Myocyte (in vitro differentiated cells): ENCODE measurements at regions not wholly inside any gene's neighbourhood (a gene's known extent, or its start where the extent isn't known, plus 50 kb on each side); places are given as distances from the start of the nearest gene placed in this dataset.
"Not testable (repeated sequence)": the region's sequence is repeated elsewhere in the genome, so short reads cannot be mapped to it uniquely, and the experiment has no call there.

Experiments
- DNase-seq: peaks from one replicate; pipeline ENCODE4 v3.0.0-alpha.2; 2012; ENCODE audit warnings: low read depth

- no peak for DNase-seq
Measured at GRCh38 chr1:98292994-98293393, 368.5 kb upstream of the SNX7 start.

GRCh38 chr1:98289311-98289710 is 368.5 kb upstream of the DPYD start:
- DNase-seq = no peak

- DNase-seq = no peak
Measured at GRCh38 chr1:98288494-98288893, 367.7 kb upstream of the DPYD start.

DNA sequence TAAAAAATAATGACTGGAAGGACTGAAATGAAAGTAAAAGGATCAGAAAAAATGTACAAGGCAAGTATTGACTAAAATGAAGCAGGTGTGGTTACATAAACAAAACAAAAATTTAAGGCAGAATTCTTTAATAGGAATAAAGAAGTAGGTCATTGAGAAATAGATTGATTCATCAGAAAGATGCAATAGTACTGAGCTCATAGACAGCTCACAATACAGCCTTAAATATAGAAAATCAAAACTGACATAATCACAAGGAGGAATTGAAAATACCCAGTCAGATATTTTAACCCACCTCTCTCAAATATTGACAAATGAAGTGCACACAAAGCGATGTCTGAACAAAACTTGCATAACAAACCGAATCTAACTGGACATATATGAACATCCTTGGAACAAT is 366.8 kb upstream of the DPYD start:
- DNase-seq = no peak

GRCh38 chr1:98286656-98287055 is 365.8 kb upstream of the DPYD start:
- DNase-seq = no peak

- DNase-seq = not testable (repeated sequence)
Measured at GRCh38 chr1:98285286-98285685, 364.5 kb upstream of the DPYD start.

DNA sequence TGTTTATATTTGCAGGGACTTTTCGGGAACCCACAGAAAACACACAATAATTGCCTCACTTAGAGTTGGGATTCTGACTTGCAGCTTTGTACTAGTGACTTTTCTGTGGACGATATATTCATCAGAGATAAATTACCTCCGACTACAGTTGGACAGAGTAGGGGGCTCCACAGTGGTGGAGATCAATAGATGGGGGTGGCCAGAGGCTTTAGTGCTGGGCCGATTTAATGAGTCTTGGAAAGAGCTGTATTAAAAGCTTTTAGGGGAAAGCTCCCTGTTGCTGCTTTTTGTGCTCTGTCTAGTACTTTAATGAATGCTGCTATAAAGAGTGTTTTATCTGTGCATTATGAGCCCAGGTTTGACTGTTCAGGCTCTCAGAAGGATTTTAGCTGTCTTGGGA is 359.2 kb upstream of the DPYD start:
- DNase-seq = no peak

DNA sequence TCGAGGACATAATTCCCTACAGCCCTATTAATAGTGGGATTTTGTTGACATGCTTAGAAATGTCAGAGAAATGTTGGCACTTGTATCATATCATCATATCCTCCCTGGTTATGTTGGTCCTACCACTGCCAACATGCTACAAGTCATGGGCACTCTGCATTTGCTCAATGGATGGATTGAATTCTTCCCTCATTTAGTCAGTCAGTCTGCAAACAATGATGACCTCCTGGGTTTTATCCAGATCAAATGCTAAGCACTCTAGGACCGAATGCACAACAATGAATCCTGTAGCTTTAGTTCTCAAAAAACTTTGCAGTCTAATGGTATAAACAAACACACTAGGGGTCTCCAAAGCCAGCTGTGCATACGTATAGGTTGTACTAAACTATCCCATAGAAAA is 357.2 kb upstream of the DPYD start:
- DNase-seq = no peak

GRCh38 chr1:98277118-98277517 is 356.3 kb upstream of the DPYD start:
- DNase-seq = peak; percentile 24

DNA sequence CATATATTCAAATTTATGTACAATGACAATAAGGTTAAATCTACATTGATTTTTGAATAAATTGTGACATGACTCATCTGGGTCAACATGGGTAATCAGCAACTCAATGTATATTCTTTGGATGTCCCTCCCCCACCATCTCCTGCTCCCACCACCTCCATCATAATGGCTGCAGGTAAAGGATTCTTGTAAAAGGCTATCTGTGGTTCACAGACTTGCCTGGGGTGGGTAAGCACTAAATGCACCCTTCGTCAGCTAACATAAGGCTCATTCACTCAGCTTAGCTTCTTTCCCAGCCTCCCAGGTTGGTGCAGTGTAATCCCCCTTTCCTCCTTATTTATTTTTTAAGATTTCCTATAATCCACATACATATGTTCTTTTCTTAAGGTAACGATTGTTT is 355.7 kb upstream of the DPYD start:
- DNase-seq = no peak

GRCh38 chr1:98268316-98268715 is 347.5 kb upstream of the DPYD start:
- no peak for DNase-seq

DNA sequence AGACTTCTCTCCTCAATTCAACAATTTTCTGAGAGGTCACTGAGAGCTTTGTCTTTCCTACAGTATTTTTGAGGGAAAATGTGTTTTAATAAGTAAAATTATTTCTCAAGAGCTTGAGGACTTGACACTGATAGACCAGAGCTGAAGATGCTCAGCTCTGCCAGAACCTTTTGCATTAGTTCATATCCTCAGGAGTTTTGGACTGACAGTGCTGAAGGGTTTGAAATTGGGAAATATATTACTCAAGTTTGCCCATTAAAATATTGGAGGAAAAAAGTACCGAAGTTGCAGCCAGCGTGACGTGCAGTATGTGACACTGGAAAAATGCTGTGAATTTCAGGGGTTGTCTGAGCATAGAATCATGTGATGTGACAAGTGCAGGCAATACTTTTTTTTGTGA is 346.6 kb upstream of the DPYD start:
- DNase-seq = no peak

- DNase-seq = no peak
Measured at GRCh38 chr1:98264727-98265126, 343.9 kb upstream of the DPYD start.

DNA sequence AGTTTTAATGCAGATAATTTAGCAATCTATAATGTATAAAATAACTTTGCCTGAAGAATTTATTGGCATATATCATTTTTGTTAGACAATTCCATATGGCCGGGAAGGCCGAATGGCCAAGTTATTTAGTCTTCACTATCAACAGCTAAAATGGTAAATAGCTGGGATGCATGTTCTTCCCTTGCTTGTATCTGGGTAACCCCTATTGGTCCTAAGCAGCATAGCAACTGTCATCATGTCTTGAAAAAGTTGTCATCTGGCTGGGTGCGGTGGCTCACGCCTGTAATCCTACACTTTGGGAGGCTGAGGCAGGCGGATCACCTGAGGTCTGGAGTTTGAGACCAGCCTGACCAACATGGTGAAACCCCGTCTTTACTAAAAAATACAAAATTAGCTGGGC is 340.0 kb upstream of the DPYD start:
- no peak for DNase-seq

DNA sequence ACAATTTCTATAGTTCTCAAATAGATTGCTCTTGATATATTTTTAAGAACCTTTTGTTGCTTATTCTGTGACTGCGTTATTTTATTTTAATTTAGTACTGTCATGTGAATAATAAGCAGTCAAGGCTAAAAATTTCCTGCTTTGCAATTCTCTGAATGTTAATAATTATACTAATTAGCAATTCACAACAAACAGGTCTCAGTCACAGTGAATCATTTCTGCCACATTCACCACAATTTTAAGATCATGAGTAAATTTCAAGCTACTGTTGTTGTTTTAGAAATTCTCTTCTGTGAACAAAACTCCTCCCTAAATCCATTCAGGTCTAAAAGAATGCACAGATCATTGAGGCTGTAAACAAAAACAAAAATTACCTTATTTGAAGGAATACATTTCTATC is 339.6 kb upstream of the DPYD start:
- no peak for DNase-seq

DNA sequence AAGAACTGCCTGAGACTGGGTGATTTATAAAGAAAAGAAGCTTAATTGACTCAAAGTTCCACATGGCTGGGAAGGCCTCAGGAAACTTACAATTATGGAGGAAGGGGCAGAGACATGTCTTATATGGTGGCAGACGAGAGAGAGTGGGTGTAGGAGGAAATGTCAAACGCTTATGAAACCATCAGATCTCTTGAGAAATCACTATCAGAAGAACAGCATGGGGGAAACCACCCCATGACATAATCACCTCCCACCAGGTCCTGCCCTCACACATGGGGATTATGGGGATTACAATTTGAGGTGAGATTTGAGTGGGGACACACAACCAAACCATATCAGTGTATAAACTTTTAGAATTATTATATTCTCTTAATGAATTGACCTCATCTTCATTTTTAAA is 335.9 kb upstream of the DPYD start:
- DNase-seq = no peak

DNA sequence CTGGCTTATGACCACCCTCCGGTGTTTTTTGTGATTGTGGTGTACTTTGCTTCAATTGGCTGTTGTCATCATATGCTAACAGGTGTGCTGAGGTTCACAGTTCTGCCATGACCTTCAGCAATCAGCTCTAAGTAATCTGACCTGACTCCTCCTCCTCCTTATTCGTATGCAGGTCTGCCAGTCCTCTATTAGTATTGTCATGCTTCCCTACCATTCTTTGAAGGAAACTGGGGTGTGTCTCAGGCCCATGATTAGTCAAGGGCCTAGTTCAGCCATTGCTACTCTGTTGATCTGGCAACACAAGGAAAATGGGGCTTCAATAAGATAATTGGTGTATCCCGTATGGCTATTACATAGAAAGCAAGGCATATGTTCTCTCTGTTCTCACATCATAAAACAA is 332.3 kb upstream of the DPYD start:
- no peak for DNase-seq

GRCh38 chr1:98251497-98251896 is 330.7 kb upstream of the DPYD start:
- no peak for DNase-seq

DNA sequence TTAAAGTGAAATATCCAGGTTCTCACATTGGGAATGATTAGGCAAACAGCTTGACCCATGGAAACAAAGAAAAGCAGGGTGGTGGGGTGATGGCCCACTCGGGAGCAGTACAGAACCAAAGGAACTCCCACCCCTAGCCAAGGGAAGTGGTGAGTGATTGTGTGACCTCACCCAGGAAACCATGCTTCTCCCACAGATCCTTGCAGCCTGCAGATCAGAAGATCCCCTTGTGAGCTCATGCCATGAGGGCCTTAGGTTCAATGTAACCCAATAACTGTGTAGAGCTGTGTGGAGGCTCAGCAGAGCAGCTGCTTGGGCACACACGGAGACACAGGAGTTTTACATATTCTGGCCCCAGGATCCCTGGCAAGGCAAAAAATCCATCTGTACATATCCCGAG is 311.8 kb upstream of the DPYD start:
- DNase-seq = no peak

DNA sequence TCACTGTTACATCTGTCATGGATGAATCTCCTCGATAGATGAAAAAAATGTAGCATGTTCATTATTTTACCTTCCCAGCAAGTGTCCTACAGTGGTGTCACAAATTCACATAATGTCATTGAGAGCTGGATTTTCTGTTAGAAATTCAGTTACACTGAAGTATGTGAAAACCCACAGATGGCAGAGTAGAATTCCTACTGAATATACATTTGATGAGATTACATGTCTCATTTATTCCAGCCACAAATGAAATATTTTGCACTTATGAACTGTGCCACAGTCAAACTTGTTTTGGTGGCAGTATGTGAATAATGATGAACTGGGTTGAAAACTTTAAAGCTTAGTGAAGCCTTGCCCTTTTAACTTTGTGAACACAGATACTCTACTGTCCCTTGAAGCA is 301.9 kb upstream of the DPYD start:
- DNase-seq = no peak

DNA sequence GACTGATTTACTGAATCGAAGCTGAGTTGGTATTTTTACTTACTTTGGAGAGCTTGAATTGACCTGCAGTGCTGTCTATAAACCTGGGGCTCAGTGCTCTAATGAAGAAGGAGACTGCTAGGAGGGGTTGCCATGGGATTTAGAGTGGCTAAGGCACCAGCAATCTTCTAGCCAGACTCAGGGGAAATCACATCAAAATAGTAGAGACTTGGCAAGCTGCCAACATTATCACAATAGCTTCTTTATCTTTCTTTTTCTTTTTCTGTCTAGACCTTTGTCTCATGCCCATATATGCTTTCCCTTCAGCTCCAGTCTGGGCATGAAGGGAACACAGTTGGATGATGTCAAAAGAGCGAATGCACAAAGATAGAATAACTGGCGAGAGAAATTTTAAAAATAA is 301.1 kb upstream of the DPYD start:
- no peak for DNase-seq

DNA sequence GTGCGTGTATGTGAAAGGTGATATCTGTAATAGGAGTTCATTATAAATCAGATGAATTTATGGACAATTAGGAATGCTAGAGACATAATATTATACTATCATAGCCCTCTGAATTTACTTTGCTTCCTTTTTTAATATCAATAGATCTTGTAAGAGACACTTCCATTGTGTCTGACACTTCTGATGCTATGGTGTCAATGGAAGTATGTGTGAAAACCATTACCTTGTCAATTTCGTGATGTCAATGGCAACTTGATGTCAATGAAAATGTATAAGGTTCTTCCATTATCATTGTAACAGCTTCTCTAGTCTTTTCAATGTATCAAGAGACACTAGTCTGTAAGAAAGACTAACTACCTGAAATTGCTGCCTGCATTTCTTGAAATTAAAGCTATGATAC is 296.8 kb upstream of the DPYD start:
- DNase-seq = no peak

- no peak for DNase-seq
Measured at GRCh38 chr1:98216304-98216703, 295.5 kb upstream of the DPYD start.

DNA sequence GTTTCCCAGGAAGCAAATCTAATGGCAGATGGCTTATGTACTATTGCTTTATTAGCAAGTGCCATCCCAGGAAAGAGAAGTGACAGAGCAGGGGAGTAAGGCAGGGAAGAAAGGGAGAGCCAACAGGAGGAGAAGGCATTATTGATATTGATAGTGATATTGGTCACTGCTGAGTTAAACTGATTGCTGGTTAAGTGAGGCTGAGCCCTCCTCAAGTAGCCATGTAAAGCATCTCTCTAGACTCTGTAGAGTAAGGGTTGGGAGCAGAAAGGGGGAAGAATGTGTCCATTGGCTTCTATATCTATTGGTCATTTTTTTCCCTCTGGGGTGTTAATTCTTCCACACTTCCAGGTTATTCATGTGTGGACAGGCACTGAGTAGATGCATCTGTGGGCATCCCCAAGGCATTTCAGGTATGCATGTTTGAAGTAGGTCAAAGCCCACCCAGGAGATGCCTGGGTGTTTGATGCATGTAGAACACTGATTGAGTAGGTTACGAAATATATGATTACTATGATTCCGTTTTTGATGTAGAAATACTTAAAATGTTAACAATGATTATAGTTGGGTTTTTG is 290.5 kb upstream of the DPYD start:
- DNase-seq = no peak
